Chondrocyte (in vitro differentiated cells): ENCODE measurements at regions not wholly inside any gene's neighbourhood (a gene's known extent, or its start where the extent isn't known, plus 50 kb on each side); places are given as distances from the start of the nearest gene placed in this dataset.

Experiments used
- DNase-seq: peaks from one replicate; pipeline ENCODE4 v3.0.0; 2021; ENCODE audit warnings: mixed read lengths, low spot score
- H3K27ac Mint-ChIP-seq: one replicate; pipeline ENCODE4 v1.8.0; 2021; ENCODE audit warnings: mild to moderate bottlenecking, moderate library complexity, mixed read lengths; ENCODE audit not compliant: unreplicated experiment
- H3K27me3 Mint-ChIP-seq: 2 replicates; pipeline ENCODE4 v1.8.0; 2021; ENCODE audit warnings: low read depth, mixed read lengths
- H3K36me3 Mint-ChIP-seq: 2 replicates; pipeline ENCODE4 v1.8.0; 2021; ENCODE audit warnings: low read depth, mixed read lengths
- H3K4me1 Mint-ChIP-seq: 2 replicates; pipeline ENCODE4 v1.8.0; 2021; ENCODE audit warnings: low read depth, mild to moderate bottlenecking, mixed read lengths
- H3K4me3 Mint-ChIP-seq: one replicate; pipeline ENCODE4 v1.8.0; 2021; ENCODE audit warnings: mild to moderate bottlenecking, moderate library complexity, mixed read lengths; ENCODE audit not compliant: unreplicated experiment
- H3K9me3 Mint-ChIP-seq: 2 replicates; pipeline ENCODE4 v1.8.0; 2021; ENCODE audit warnings: low read depth, mixed read lengths
- TF ChIP-seq, protein P1 (sequence below): fragments of 200-600 bp; sonication (generic); IDR thresholded peaks from 2 replicates; pipeline ENCODE4 v1.5.0; 2021; ENCODE audit warnings: antibody characterized with exemption, mild to moderate bottlenecking, moderate library complexity

DNA sequence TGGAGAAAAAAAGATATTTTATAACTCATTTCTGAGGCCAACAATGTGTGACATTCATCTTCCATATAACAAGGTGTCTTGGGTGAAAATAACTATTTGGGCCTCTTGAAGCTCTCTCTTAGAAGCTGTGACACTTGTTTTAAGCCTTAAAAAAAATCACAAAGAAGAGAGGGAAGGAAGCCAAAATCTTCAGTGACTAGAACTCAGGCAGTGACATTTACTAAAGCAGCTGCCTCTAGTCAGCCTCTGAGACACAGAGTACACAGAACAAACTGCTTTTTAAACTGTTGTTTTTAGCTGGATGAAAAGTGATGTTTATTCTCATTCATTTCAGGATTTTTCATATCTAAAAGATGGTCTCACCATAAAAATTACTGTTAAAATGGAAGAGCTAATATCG is 793.6 kb downstream of the GALC start:
- H3K36me3 Mint-ChIP-seq, result no peaks in the 10 kb centered on the region
- no peak for DNase-seq
- H3K9me3 Mint-ChIP-seq, result peaks cover 3% of the 10 kb centered on the region
- H3K27me3 Mint-ChIP-seq, result no peaks in the 10 kb centered on the region
- H3K27ac Mint-ChIP-seq, result no peak overlapping the region
- no peaks in the 10 kb centered on the region for H3K4me1 Mint-ChIP-seq
- TF ChIP-seq, protein P1, sequence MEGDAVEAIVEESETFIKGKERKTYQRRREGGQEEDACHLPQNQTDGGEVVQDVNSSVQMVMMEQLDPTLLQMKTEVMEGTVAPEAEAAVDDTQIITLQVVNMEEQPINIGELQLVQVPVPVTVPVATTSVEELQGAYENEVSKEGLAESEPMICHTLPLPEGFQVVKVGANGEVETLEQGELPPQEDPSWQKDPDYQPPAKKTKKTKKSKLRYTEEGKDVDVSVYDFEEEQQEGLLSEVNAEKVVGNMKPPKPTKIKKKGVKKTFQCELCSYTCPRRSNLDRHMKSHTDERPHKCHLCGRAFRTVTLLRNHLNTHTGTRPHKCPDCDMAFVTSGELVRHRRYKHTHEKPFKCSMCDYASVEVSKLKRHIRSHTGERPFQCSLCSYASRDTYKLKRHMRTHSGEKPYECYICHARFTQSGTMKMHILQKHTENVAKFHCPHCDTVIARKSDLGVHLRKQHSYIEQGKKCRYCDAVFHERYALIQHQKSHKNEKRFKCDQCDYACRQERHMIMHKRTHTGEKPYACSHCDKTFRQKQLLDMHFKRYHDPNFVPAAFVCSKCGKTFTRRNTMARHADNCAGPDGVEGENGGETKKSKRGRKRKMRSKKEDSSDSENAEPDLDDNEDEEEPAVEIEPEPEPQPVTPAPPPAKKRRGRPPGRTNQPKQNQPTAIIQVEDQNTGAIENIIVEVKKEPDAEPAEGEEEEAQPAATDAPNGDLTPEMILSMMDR, result no peak
- no peak overlapping the region for H3K4me3 Mint-ChIP-seq

- Mint-ChIP-seq H3K4me1 (no peaks in the 10 kb centered on the region), H3K4me3 (no peak overlapping the region), H3K9me3 (peaks cover 7% of the 10 kb centered on the region), H3K27ac (no peak overlapping the region), H3K27me3 (no peaks in the 10 kb centered on the region), H3K36me3 (no peaks in the 10 kb centered on the region)
- TF ChIP-seq, protein P1, result no peak
- DNase-seq, result no peak
Measured at GRCh38 chr14:87196436-87196835, 796.5 kb downstream of the GALC start.

- H3K4me1 Mint-ChIP-seq, result no peaks in the 10 kb centered on the region
- TF ChIP-seq, protein P1, result no peak
- peaks cover 15% of the 10 kb centered on the region for H3K9me3 Mint-ChIP-seq
- no peak for DNase-seq
- H3K27me3 Mint-ChIP-seq, result peaks cover 2% of the 10 kb centered on the region
- no peak overlapping the region for H3K27ac Mint-ChIP-seq
- H3K4me3 Mint-ChIP-seq, result no peak overlapping the region
- H3K36me3 Mint-ChIP-seq, result no peaks in the 10 kb centered on the region
Measured at GRCh38 chr14:87187786-87188185, 805.2 kb downstream of the GALC start.

DNA sequence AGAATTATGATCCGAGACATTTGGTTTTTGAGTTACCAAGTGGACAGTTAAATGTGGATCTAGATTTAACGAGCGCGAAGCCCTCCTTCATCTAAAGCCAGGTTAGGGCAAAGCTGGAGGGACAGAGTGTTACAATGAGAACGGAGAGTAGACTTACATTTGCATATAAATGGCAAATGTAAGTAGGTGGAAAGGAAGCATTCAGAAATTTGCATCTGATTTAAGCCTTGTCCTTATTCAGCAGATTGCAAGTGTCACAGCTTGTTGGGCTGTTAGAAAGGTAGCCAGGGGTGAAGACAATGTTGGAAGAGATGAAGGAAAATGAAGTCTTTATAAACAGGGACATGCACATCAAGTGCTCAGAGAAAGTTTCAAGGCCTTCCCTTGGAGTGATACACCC is 806.2 kb downstream of the GALC start:
- no peak for DNase-seq
- TF ChIP-seq, protein P1, result no peak
- Mint-ChIP-seq H3K27ac (no peak overlapping the region), H3K9me3 (peaks cover 15% of the 10 kb centered on the region), H3K4me1 (no peaks in the 10 kb centered on the region), H3K4me3 (no peak overlapping the region), H3K36me3 (no peaks in the 10 kb centered on the region), H3K27me3 (peaks cover 2% of the 10 kb centered on the region)

- Mint-ChIP-seq H3K36me3 (no peaks in the 10 kb centered on the region), H3K27me3 (peaks cover 2% of the 10 kb centered on the region)
- no peak for DNase-seq
Measured at GRCh38 chr14:87185961-87186560, 806.9 kb downstream of the GALC start.

More at GRCh38 chr14:87185961-87186560, 806.9 kb downstream of the GALC start:
- H3K27ac Mint-ChIP-seq, result no peak overlapping the region
- TF ChIP-seq, protein P1, result no peak
- peaks cover 15% of the 10 kb centered on the region for H3K9me3 Mint-ChIP-seq
- no peak overlapping the region for H3K4me3 Mint-ChIP-seq
- no peaks in the 10 kb centered on the region for H3K4me1 Mint-ChIP-seq
